Stimulated activated naive B cell treated with anti-CD40 and anti-IgM and Interleukin-4, amounts not matched to agents 10 μg/mL and 1 μg/mL and 100 μg/mL, for 72 hours (primary cell): ENCODE measurements at regions not wholly inside any gene's neighbourhood (a gene's known extent, or its start where the extent isn't known, plus 50 kb on each side); places are given as distances from the start of the nearest gene placed in this dataset.
"Not testable (repeated sequence)": the region's sequence is repeated elsewhere in the genome, so short reads cannot be mapped to it uniquely, and the experiment has no call there.

Source experiments
- ATAC-seq, 2 donors: fragments of 150-1000 bp; cut with Tn5 transposase; replicated peaks; 2 replicates each; pipeline ENCODE4 v1.10.0; 2021; ENCODE audit warnings: moderate library complexity in 1 of 2
- DNase-seq: peaks from one replicate; pipeline ENCODE4 v3.0.0; 2021
- H3K27ac Mint-ChIP-seq: one replicate; pipeline ENCODE4 v1.8.0; 2022; ENCODE audit warnings: mild to moderate bottlenecking, mixed read lengths
- H3K27me3 Mint-ChIP-seq, 2 donors: one replicate each; pipeline ENCODE4 v1.8.0; 2022; ENCODE audit warnings: mixed read lengths in 2 of 2
- H3K36me3 Mint-ChIP-seq, 2 donors: one replicate each; pipeline ENCODE4 v1.8.0; 2022; ENCODE audit warnings: mixed read lengths in 2 of 2, mild to moderate bottlenecking in 1 of 2
- H3K4me1 Mint-ChIP-seq, 2 donors: one replicate each; pipeline ENCODE4 v1.8.0; 2022; ENCODE audit warnings: mixed read lengths in 2 of 2, mild to moderate bottlenecking in 1 of 2
- H3K4me3 Mint-ChIP-seq, 2 donors: one replicate each; pipeline ENCODE4 v1.8.0; 2022; ENCODE audit warnings: mild to moderate bottlenecking in 2 of 2, mixed read lengths in 2 of 2, moderate library complexity in 1 of 2
- H3K9me3 Mint-ChIP-seq, 2 donors: one replicate each; pipeline ENCODE4 v1.8.0; 2022; ENCODE audit warnings: mixed read lengths in 2 of 2, mild to moderate bottlenecking in 1 of 2

- peak in 1 of 2 donors; percentile 19 for ATAC-seq
- Mint-ChIP-seq H3K4me3 (peak overlapping the region; percentile 29 to 57), H3K9me3 (peaks cover 0 to 2% of the 10 kb centered on the region in 2 donors), H3K4me1 (peaks cover 56 to 89% of the 10 kb centered on the region in 2 donors), H3K36me3 (peaks cover 3 to 9% of the 10 kb centered on the region in 2 donors), H3K27me3 (no peaks in the 10 kb centered on the region), H3K27ac (peak overlapping the region; percentile 86)
- DNase-seq = no peak
Observed at GRCh38 chr3:101995371-101996046, 146.2 kb downstream of the NFKBIZ start.

GRCh38 chr3:101996832-101997231 lies 147.5 kb downstream of the NFKBIZ start:
- no peaks in the 10 kb centered on the region for H3K27me3 Mint-ChIP-seq
- H3K4me1 Mint-ChIP-seq = peaks cover 60 to 88% of the 10 kb centered on the region in 2 donors
- H3K36me3 Mint-ChIP-seq = peaks cover 7 to 9% of the 10 kb centered on the region in 2 donors
- H3K9me3 Mint-ChIP-seq = peaks cover 0 to 2% of the 10 kb centered on the region in 2 donors
- H3K4me3 Mint-ChIP-seq = peak overlapping the region; percentile 40 to 57
- peak overlapping the region; percentile 91 for H3K27ac Mint-ChIP-seq
- ATAC-seq (peak; percentile 88), DNase-seq (peak; percentile 46)

- Mint-ChIP-seq H3K27ac (peak overlapping the region; percentile 67), H3K27me3 (no peaks in the 10 kb centered on the region), H3K36me3 (peaks cover 7 to 9% of the 10 kb centered on the region in 2 donors), H3K4me3 (no peak overlapping the region), H3K9me3 (peaks cover 0 to 2% of the 10 kb centered on the region in 2 donors), H3K4me1 (peaks cover 49 to 76% of the 10 kb centered on the region in 2 donors)
- DNase-seq = no peak
- ATAC-seq = no peak
Observed at GRCh38 chr3:101998256-101998926, 149.1 kb downstream of the NFKBIZ start.

GRCh38 chr3:101999177-101999779 lies 150.0 kb downstream of the NFKBIZ start:
- H3K9me3 Mint-ChIP-seq = peaks cover 0 to 3% of the 10 kb centered on the region in 2 donors
- peak overlapping the region in 1 of 2 donors; percentile 28 for H3K4me3 Mint-ChIP-seq
- H3K4me1 Mint-ChIP-seq = peaks cover 48 to 72% of the 10 kb centered on the region in 2 donors
- DNase-seq (no peak), ATAC-seq (peak; percentile 35 to 59)
- H3K36me3 Mint-ChIP-seq = peaks cover 7 to 9% of the 10 kb centered on the region in 2 donors
- H3K27me3 Mint-ChIP-seq = no peaks in the 10 kb centered on the region
- peak overlapping the region; percentile 39 for H3K27ac Mint-ChIP-seq

GRCh38 chr3:102000620-102001209 lies 151.4 kb downstream of the NFKBIZ start:
- H3K27me3 Mint-ChIP-seq = no peaks in the 10 kb centered on the region
- peaks cover 7 to 9% of the 10 kb centered on the region in 2 donors for H3K36me3 Mint-ChIP-seq
- H3K27ac Mint-ChIP-seq = no peak overlapping the region
- ATAC-seq = peak; percentile 25 to 45
- no peak for DNase-seq
- H3K9me3 Mint-ChIP-seq = peaks cover 0 to 3% of the 10 kb centered on the region in 2 donors
- H3K4me1 Mint-ChIP-seq = peaks cover 40 to 62% of the 10 kb centered on the region in 2 donors
- no peak overlapping the region for H3K4me3 Mint-ChIP-seq

- H3K4me1 Mint-ChIP-seq = peaks cover 35 to 48% of the 10 kb centered on the region in 2 donors
- no peak for DNase-seq
- H3K9me3 Mint-ChIP-seq = peaks cover 0 to 3% of the 10 kb centered on the region in 2 donors
Observed at GRCh38 chr3:102002056-102002455, 152.7 kb downstream of the NFKBIZ start.

GRCh38 chr3:102004561-102004960 lies 155.2 kb downstream of the NFKBIZ start:
- no peak for ATAC-seq
- H3K9me3 Mint-ChIP-seq = peaks cover 0 to 3% of the 10 kb centered on the region in 2 donors
- DNase-seq = no peak

More at GRCh38 chr3:102002056-102002455, 152.7 kb downstream of the NFKBIZ start:
- ATAC-seq = no peak
- Mint-ChIP-seq H3K27me3 (no peaks in the 10 kb centered on the region), H3K4me3 (no peak overlapping the region), H3K27ac (no peak overlapping the region), H3K36me3 (peaks cover 7 to 8% of the 10 kb centered on the region in 2 donors)

GRCh38 chr3:102005551-102005950 lies 156.2 kb downstream of the NFKBIZ start:
- Mint-ChIP-seq H3K27me3 (no peaks in the 10 kb centered on the region), H3K4me3 (no peak overlapping the region), H3K9me3 (peaks cover 0 to 5% of the 10 kb centered on the region in 2 donors), H3K36me3 (peaks cover 4% of the 10 kb centered on the region in 2 donors), H3K4me1 (peaks cover 16 to 29% of the 10 kb centered on the region in 2 donors), H3K27ac (no peak overlapping the region)
- DNase-seq = no peak
- ATAC-seq = no peak

More at GRCh38 chr3:102004561-102004960, 155.2 kb downstream of the NFKBIZ start:
- Mint-ChIP-seq H3K36me3 (peaks cover 4 to 5% of the 10 kb centered on the region in 2 donors), H3K4me3 (no peak overlapping the region), H3K27ac (no peak overlapping the region), H3K4me1 (peaks cover 23 to 37% of the 10 kb centered on the region in 2 donors), H3K27me3 (no peaks in the 10 kb centered on the region)

GRCh38 chr3:102006812-102007485 lies 157.6 kb downstream of the NFKBIZ start:
- Mint-ChIP-seq H3K9me3 (peaks cover 0 to 5% of the 10 kb centered on the region in 2 donors), H3K27me3 (no peaks in the 10 kb centered on the region), H3K27ac (no peak overlapping the region), H3K4me3 (no peak overlapping the region), H3K4me1 (peaks cover 7 to 19% of the 10 kb centered on the region in 2 donors), H3K36me3 (peaks cover 0 to 4% of the 10 kb centered on the region in 2 donors)
- ATAC-seq (no peak), DNase-seq (no peak)

- not testable (repeated sequence) for H3K27ac Mint-ChIP-seq, DNase-seq, H3K9me3 Mint-ChIP-seq, H3K27me3 Mint-ChIP-seq, H3K4me3 Mint-ChIP-seq, H3K36me3 Mint-ChIP-seq, ATAC-seq
- peaks cover 8 to 20% of the 10 kb centered on the region in 2 donors for H3K4me1 Mint-ChIP-seq
Observed at GRCh38 chr3:102008436-102008835, 159.1 kb downstream of the NFKBIZ start.

GRCh38 chr3:102016417-102016816 lies 167.1 kb downstream of the NFKBIZ start:
- DNase-seq = no peak
- no peak overlapping the region for H3K27ac Mint-ChIP-seq
- peaks cover 4 to 7% of the 10 kb centered on the region in 2 donors for H3K9me3 Mint-ChIP-seq
- H3K4me3 Mint-ChIP-seq = no peak overlapping the region
- peaks cover 28 to 55% of the 10 kb centered on the region in 2 donors for H3K4me1 Mint-ChIP-seq
- H3K27me3 Mint-ChIP-seq = no peaks in the 10 kb centered on the region
- peaks cover 2 to 5% of the 10 kb centered on the region in 2 donors for H3K36me3 Mint-ChIP-seq
- peak; percentile 47 to 54 for ATAC-seq

- peak; percentile 61 to 82 for ATAC-seq
- H3K27ac Mint-ChIP-seq = peak overlapping the region; percentile 63
Observed at GRCh38 chr3:102017784-102018183, 168.5 kb downstream of the NFKBIZ start.

GRCh38 chr3:102018551-102018950 lies 169.2 kb downstream of the NFKBIZ start:
- Mint-ChIP-seq H3K27me3 (no peaks in the 10 kb centered on the region), H3K27ac (no peak overlapping the region)
- no peak for DNase-seq

More at GRCh38 chr3:102017784-102018183, 168.5 kb downstream of the NFKBIZ start:
- H3K9me3 Mint-ChIP-seq = peaks cover 4 to 6% of the 10 kb centered on the region in 2 donors
- peaks cover 2 to 5% of the 10 kb centered on the region in 2 donors for H3K36me3 Mint-ChIP-seq
- no peak for DNase-seq
- no peaks in the 10 kb centered on the region for H3K27me3 Mint-ChIP-seq
- peaks cover 25 to 50% of the 10 kb centered on the region in 2 donors for H3K4me1 Mint-ChIP-seq
- no peak overlapping the region for H3K4me3 Mint-ChIP-seq

More at GRCh38 chr3:102018551-102018950, 169.2 kb downstream of the NFKBIZ start:
- Mint-ChIP-seq H3K36me3 (peaks cover 2 to 5% of the 10 kb centered on the region in 2 donors), H3K4me3 (no peak overlapping the region), H3K4me1 (peaks cover 25 to 50% of the 10 kb centered on the region in 2 donors), H3K9me3 (peaks cover 4% of the 10 kb centered on the region in 2 donors)
- peak; percentile 86 for ATAC-seq
